RWPE2 (cell line): ENCODE measurements at regions not wholly inside any gene's neighbourhood (a gene's known extent, or its start where the extent isn't known, plus 50 kb on each side); places are given as distances from the start of the nearest gene placed in this dataset.

Experiments
- ATAC-seq: fragments of 200-7000 bp; cut with Tn5 transposase; 3 replicates; pipeline ENCODE4 v1.9.1; 2021; ENCODE audit warnings: low read depth
- DNase-seq: peaks from one replicate; pipeline ENCODE4 v3.0.0-alpha.2; 2020; ENCODE audit warnings: low spot score
- H3K27ac ChIP-seq: fragments of 450-650 bp; 2 replicates; pipeline ENCODE4 v1.5.1; 2017; ENCODE audit warnings: mild to moderate bottlenecking; ENCODE audit not compliant: poor library complexity, severe bottlenecking
- H3K27me3 ChIP-seq: fragments of 250-450 bp; sonication (Bioruptor Pico); 2 replicates; pipeline ENCODE4 v1.5.1; 2021; ENCODE audit warnings: mild to moderate bottlenecking, moderate library complexity; ENCODE audit not compliant: insufficient read depth, poor library complexity, severe bottlenecking
- H3K36me3 ChIP-seq: fragments of 250-450 bp; sonication (Bioruptor Pico); 2 replicates; pipeline ENCODE4 v1.5.1; 2020; ENCODE audit warnings: low read depth, mild to moderate bottlenecking, moderate library complexity
- H3K4me1 ChIP-seq: fragments of 250-450 bp; sonication (Bioruptor Pico); 2 replicates; pipeline ENCODE4 v1.5.1; 2021; ENCODE audit warnings: mild to moderate bottlenecking, moderate library complexity; ENCODE audit not compliant: insufficient read depth, poor library complexity, severe bottlenecking
- H3K4me3 ChIP-seq: fragments of 250-450 bp; sonication (Bioruptor Pico); 2 replicates; pipeline ENCODE4 v1.5.1; 2021; ENCODE audit warnings: mild to moderate bottlenecking, moderate library complexity; ENCODE audit not compliant: severe bottlenecking
- H3K9me3 ChIP-seq: fragments of 250-450 bp; sonication (Bioruptor Pico); 2 replicates; pipeline ENCODE4 v1.5.1; 2021; ENCODE audit warnings: mild to moderate bottlenecking, moderate library complexity; ENCODE audit not compliant: severe bottlenecking
- CTCF ChIP-seq: fragments of 450-650 bp; IDR thresholded peaks from one replicate; pipeline ENCODE4 v1.5.1; 2017; ENCODE audit warnings: mild to moderate bottlenecking, moderate library complexity; ENCODE audit not compliant: poor library complexity, severe bottlenecking

GRCh38 chr4:175871774-175872405 is 59.8 kb upstream of the GPM6A start:
- no peaks in the 10 kb centered on the region for H3K27me3 ChIP-seq
- H3K4me3 ChIP-seq, result no peak overlapping the region
- H3K36me3 ChIP-seq, result no peaks in the 10 kb centered on the region
- no peak for TF ChIP-seq CTCF
- no peak overlapping the region for H3K27ac ChIP-seq
- H3K9me3 ChIP-seq, result no peaks in the 10 kb centered on the region
- peak; percentile 29; the same call in 1 of the 3 replicates for ATAC-seq
- peaks cover 8% of the 10 kb centered on the region for H3K4me1 ChIP-seq
- no peak for DNase-seq

GRCh38 chr4:175873707-175874106 is 61.6 kb upstream of the GPM6A start:
- H3K4me3 ChIP-seq, result no peak overlapping the region
- H3K9me3 ChIP-seq, result no peaks in the 10 kb centered on the region
- no peaks in the 10 kb centered on the region for H3K36me3 ChIP-seq
- H3K27ac ChIP-seq, result no peak overlapping the region
- DNase-seq (no peak), ATAC-seq (no peak)
- TF ChIP-seq CTCF, result no peak
- peaks cover 8% of the 10 kb centered on the region for H3K4me1 ChIP-seq
- H3K27me3 ChIP-seq, result no peaks in the 10 kb centered on the region

- Histone ChIP-seq H3K36me3 (no peaks in the 10 kb centered on the region), H3K9me3 (no peaks in the 10 kb centered on the region), H3K27ac (no peak overlapping the region), H3K27me3 (no peaks in the 10 kb centered on the region), H3K4me1 (peaks cover 8% of the 10 kb centered on the region), H3K4me3 (no peak overlapping the region)
- no peak for ATAC-seq
- DNase-seq, result no peak
- no peak for TF ChIP-seq CTCF
Measured at GRCh38 chr4:175874306-175874705, 62.2 kb upstream of the GPM6A start.

- ATAC-seq (no peak), DNase-seq (no peak)
- peaks cover 8% of the 10 kb centered on the region for H3K4me1 ChIP-seq
- H3K27ac ChIP-seq, result no peak overlapping the region
- no peaks in the 10 kb centered on the region for H3K27me3 ChIP-seq
- H3K4me3 ChIP-seq, result no peak overlapping the region
- H3K36me3 ChIP-seq, result no peaks in the 10 kb centered on the region
- no peak for TF ChIP-seq CTCF
- no peaks in the 10 kb centered on the region for H3K9me3 ChIP-seq
Measured at GRCh38 chr4:175875993-175876771, 64.1 kb upstream of the GPM6A start.

- H3K4me3 ChIP-seq, result no peak overlapping the region
- H3K4me1 ChIP-seq, result peaks cover 10% of the 10 kb centered on the region
- peaks cover 2% of the 10 kb centered on the region for H3K27me3 ChIP-seq
- H3K27ac ChIP-seq, result no peak overlapping the region
- DNase-seq, result no peak
- ATAC-seq, result no peak
- no peaks in the 10 kb centered on the region for H3K36me3 ChIP-seq
- no peak for TF ChIP-seq CTCF
- no peaks in the 10 kb centered on the region for H3K9me3 ChIP-seq
Measured at GRCh38 chr4:175882891-175883290, 70.8 kb upstream of the GPM6A start.
